K562 (cell line): ENCODE measurements at regions not wholly inside any gene's neighbourhood (a gene's known extent, or its start where the extent isn't known, plus 50 kb on each side); places are given as distances from the start of the nearest gene placed in this dataset.

Experiments used
- ATAC-seq: fragments of 200-7000 bp; cut with Tn5 transposase; 3 replicates; pipeline ENCODE4 v1.9.1; 2020; ENCODE audit warnings: moderate library complexity
- BruUV-seq: library from RNA; stranded (reverse); fragments of 400-500 nt; replicated peaks from 2 replicates; lab custom pipeline; 2021; lab: Mats Ljungman, UMichigan
- CTCF ChIA-PET: fragments of 300-600 bp; formaldehyde crosslinking; extraction: SDS; loops from one replicate; lab custom pipeline; 2021; ENCODE audit warnings: low intra/inter-chr PET ratio; lab: Yijun Ruan, JAX
- POLR2A ChIA-PET: fragments of 300-600, 350-650 bp; sonication (Branson Sonifier 250); formaldehyde crosslinking; extraction: SDS; loops from one replicate; lab custom pipeline; 2021; ENCODE audit warnings: antibody characterized with exemption, inconsistent platforms; lab: Yijun Ruan, JAX
- DNase-seq, 4 experiments: peaks; one replicate each; pipeline versions ENCODE4 v3.0.0 to v3.0.0-alpha.2; 2011 to 2018; ENCODE audit warnings: low spot score in 3 of 4, mixed read lengths in 3 of 4; ENCODE audit errors: extremely low read depth in 1 of 4
- FAIRE-seq: peaks from 2 replicates; lab custom pipeline; 2011; peaks lifted over from hg19 to GRCh38; lab: Jason Lieb, UNC
- H2AFZ ChIP-seq: 2 replicates; pipeline ENCODE4 v1.6.0; 2011; ENCODE audit warnings: low read depth, low read length, control low read depth, inconsistent platforms
- H3K27ac ChIP-seq: fragments of 200-600 bp; 3 replicates; pipeline ENCODE4 v1.8.0; 2011; ENCODE audit warnings: low read depth, mild to moderate bottlenecking, control low read depth, inconsistent platforms, low read length, moderate library complexity, mixed read lengths; ENCODE audit errors: extremely low read depth
- H3K27me3 ChIP-seq, 2 experiments: fragments of 300-600 bp in 1 of 2; 2 replicates in 1 of 2; 3 replicates in 1 of 2; pipeline versions ENCODE4 v1.6.0 to v1.8.0; 2011; ENCODE audit warnings: inconsistent platforms in 2 of 2, low read length in 2 of 2, mild to moderate bottlenecking in 1 of 2, mixed read lengths in 1 of 2, moderate library complexity in 1 of 2; ENCODE audit not compliant: control insufficient read depth in 2 of 2, insufficient read depth in 2 of 2
- H3K36me3 ChIP-seq: fragments of 300-600 bp; 3 replicates; pipeline ENCODE4 v1.8.0; 2011; ENCODE audit warnings: mild to moderate bottlenecking, low read length, inconsistent platforms; ENCODE audit not compliant: control insufficient read depth, insufficient read depth
- H3K4me1 ChIP-seq, 2 experiments: fragments of 200-600 bp in 1 of 2; replicated peaks in 1 of 2; 2 replicates in 1 of 2; 3 replicates in 1 of 2; pipeline versions ENCODE4 v1.5.1 to v1.8.0; 2011; ENCODE audit warnings: inconsistent platforms in 2 of 2, low read length in 2 of 2, mild to moderate bottlenecking in 1 of 2, mixed read lengths in 1 of 2, moderate library complexity in 1 of 2; ENCODE audit not compliant: control insufficient read depth in 2 of 2, insufficient read depth in 2 of 2
- H3K4me2 ChIP-seq: 2 replicates; pipeline ENCODE4 v1.6.1; 2011; ENCODE audit warnings: low read length, control low read depth, inconsistent platforms, mixed read lengths; ENCODE audit not compliant: insufficient read depth
- H3K4me3 ChIP-seq: fragments of 200-600 bp; sonication (generic), shearing (Covaris generic); 2 replicates; pipeline ENCODE4 v1.5.1; 2016; ENCODE audit warnings: control low read depth, inconsistent platforms
- H3K79me2 ChIP-seq: fragments of 200-600 bp; 3 replicates; pipeline ENCODE4 v1.8.0; 2011; ENCODE audit warnings: low read length, inconsistent platforms; ENCODE audit not compliant: control insufficient read depth, insufficient read depth
- H3K9ac ChIP-seq, 2 experiments: 2 replicates each; pipeline versions ENCODE4 v1.6.0 to v1.6.1; 2011; ENCODE audit warnings: low read depth in 2 of 2, low read length in 2 of 2, control low read depth in 1 of 2, inconsistent platforms in 1 of 2, mild to moderate bottlenecking in 1 of 2, mixed read lengths in 1 of 2; ENCODE audit not compliant: insufficient read depth in 1 of 2
- H3K9me1 ChIP-seq: one replicate; pipeline ENCODE4 v1.6.0; 2011; ENCODE audit warnings: inconsistent platforms, mild to moderate bottlenecking, low read length, moderate library complexity; ENCODE audit not compliant: control insufficient read depth, insufficient read depth
- H3K9me3 ChIP-seq: replicated peaks from 2 replicates; pipeline ENCODE4 v1.5.1; 2011; ENCODE audit warnings: low read depth, low read length, inconsistent platforms; ENCODE audit not compliant: control insufficient read depth, insufficient read depth
- H4K20me1 ChIP-seq: replicated peaks from 2 replicates; pipeline ENCODE4 v1.6.1; 2011; ENCODE audit warnings: low read length, inconsistent platforms, mixed read lengths; ENCODE audit not compliant: control insufficient read depth, insufficient read depth
- ARID2 ChIP-seq: fragments of 450-650 bp; IDR thresholded peaks from 2 replicates; pipeline ENCODE4 v1.6.1; 2017; ENCODE audit warnings: antibody characterized with exemption, mild to moderate bottlenecking
- ATF1 ChIP-seq, 2 experiments: fragments of 450-650 bp in 1 of 2; IDR thresholded peaks; 2 replicates each; pipeline ENCODE4 v1.6.1; 2016; ENCODE audit warnings: missing compliant biosample characterization in 1 of 2, missing genetic modification characterization in 1 of 2
- C11orf30 ChIP-seq: fragments of 450-650 bp; IDR thresholded peaks from 2 replicates; pipeline ENCODE4 v1.6.1; 2016; ENCODE audit warnings: low read depth, mild to moderate bottlenecking
- ELK3 ChIP-seq: fragments of 450-650 bp; formaldehyde crosslinking; IDR thresholded peaks from 2 replicates; pipeline ENCODE4 v1.4.0; 2020; ENCODE audit warnings: mild to moderate bottlenecking
- MAFF ChIP-seq: IDR thresholded peaks from 2 replicates; pipeline ENCODE4 v1.6.1; 2012; ENCODE audit warnings: low read length, improper control_type of control experiment
- MAFG ChIP-seq: fragments of 450-650 bp; conservative IDR thresholded peaks from 2 replicates; pipeline ENCODE4 v1.6.1; 2016; ENCODE audit warnings: missing genetic modification characterization, missing compliant biosample characterization
- WGBS: fragments of 100-300 bp; shearing (Covaris generic); methylation state at CpG from one replicate; pipeline ENCODE4 v1.1.6; 2016; ENCODE audit warnings: low coverage, mixed read lengths; ENCODE audit not compliant: insufficient coverage; ENCODE audit errors: missing lambda C conversion rate; 5-methylcytosine and 5-hydroxymethylcytosine counted together
- in situ Hi-C: fragments of 300-500 bp; cut with MboI; formaldehyde crosslinking; loops from 4 replicates; pipeline ENCODE4 v1.15.0; 2018; ENCODE audit warnings: inconsistent platforms, mixed read lengths
- intact Hi-C: fragments of 100-400 bp; cut with micrococcal nuclease; formaldehyde crosslinking; loops from 2 replicates; pipeline ENCODE4 v1.14.2; 2022

- Histone ChIP-seq H2AFZ (no peak overlapping the region), H3K4me3 (no peak overlapping the region), H3K4me2 (no peak overlapping the region), H3K4me1 (no peaks in the 10 kb centered on the region), H3K36me3 (no peaks in the 10 kb centered on the region), H4K20me1 (no peaks in the 10 kb centered on the region), H3K9me1 (no peaks in the 10 kb centered on the region), H3K9me3 (no peaks in the 10 kb centered on the region), H3K79me2 (no peaks in the 10 kb centered on the region), H3K27me3 (no peaks in the 10 kb centered on the region), H3K9ac (no peak overlapping the region), H3K27ac (no peak overlapping the region)
- under 1% methylated on average over 5 of the region's 5 CpGs for WGBS
- FAIRE-seq (no peak), ATAC-seq (no peak), DNase-seq (no peak)
- ChIA-PET POLR2A (interaction anchor here (0.7 kb wide), 1 partner anchor 10 kb away, joined by 3 read pairs; no protein-coding TSS in a partner anchor), CTCF (no interaction called here)
- no TSS peak for BruUV-seq
- TF ChIP-seq ATF1 (CRISPR knock-in tag; IDR thresholded peaks at IDR 0.05) (no peak), ATF1 (tag; IDR thresholded peaks at IDR 0.05) (no peak), ELK3 (CRISPR knock-in tag) (no peak)
- in situ Hi-C loops (no loop called here), intact Hi-C loops (no loop called here)
Measured at GRCh38 chr1:198902655-198903054, 263.8 kb downstream of the PTPRC start.

GRCh38 chr1:198903203-198903602 is 264.4 kb downstream of the PTPRC start:
- no peak overlapping the region for H2AFZ ChIP-seq
- H3K27me3 ChIP-seq = no peaks in the 10 kb centered on the region
- POLR2A ChIA-PET = no interaction called here
- H3K4me1 ChIP-seq = no peaks in the 10 kb centered on the region
- H3K36me3 ChIP-seq = no peaks in the 10 kb centered on the region
- WGBS = 0% methylated on average over 3 of the region's 3 CpGs
- no peak overlapping the region for H3K9ac ChIP-seq
- FAIRE-seq (no peak), DNase-seq (no peak), ATAC-seq (no peak)
- H3K9me3 ChIP-seq = no peaks in the 10 kb centered on the region
- H3K4me2 ChIP-seq = no peak overlapping the region
- H3K4me3 ChIP-seq = no peak overlapping the region
- no peaks in the 10 kb centered on the region for H3K79me2 ChIP-seq
- H4K20me1 ChIP-seq = no peaks in the 10 kb centered on the region
- in situ Hi-C loops (no loop called here), intact Hi-C loops (no loop called here)
- no TSS peak for BruUV-seq
- TF ChIP-seq C11orf30 (peak; percentile 20; the same call in 1 of the 2 replicates), MAFF (peak; percentile 28), ARID2 (no peak), MAFG (tag) (peak; percentile 41; the same call in 1 of the 2 replicates)
- no peak overlapping the region for H3K27ac ChIP-seq
- no peaks in the 10 kb centered on the region for H3K9me1 ChIP-seq
- CTCF ChIA-PET = no interaction called here
